HL-60 (cell line): ENCODE measurements at regions not wholly inside any gene's neighbourhood (a gene's known extent, or its start where the extent isn't known, plus 50 kb on each side); places are given as distances from the start of the nearest gene placed in this dataset.

Experiments
- CTCF ChIP-seq: IDR thresholded peaks from one replicate; pipeline ENCODE4 v1.5.1; 2011; ENCODE audit warnings: low read length, control low read depth, inconsistent platforms; ENCODE audit not compliant: insufficient read depth
- GABPA ChIP-seq: IDR thresholded peaks from 2 replicates; pipeline ENCODE4 v1.6.1; 2012; ENCODE audit warnings: low read depth
- POLR2AphosphoS5 ChIP-seq: IDR thresholded peaks from 2 replicates; pipeline ENCODE4 v1.6.1; 2012; ENCODE audit warnings: low read depth
- REST ChIP-seq: IDR thresholded peaks from 2 replicates; pipeline ENCODE4 v1.6.1; 2012; ENCODE audit warnings: low read depth; ENCODE audit not compliant: insufficient replicate concordance
- SPI1 ChIP-seq: IDR thresholded peaks from 2 replicates; pipeline ENCODE4 v1.6.1; 2012; ENCODE audit warnings: low read depth, mild to moderate bottlenecking, borderline replicate concordance

GRCh38 chr9:107577140-107577776, 87.7 kb upstream of the KLF4 start:
- TF ChIP-seq CTCF (no peak), POLR2AphosphoS5 (no peak), GABPA (no peak), SPI1 (no peak), REST (no peak)
